Hepatocyte (in vitro differentiated cells): ENCODE measurements at regions not wholly inside any gene's neighbourhood (a gene's known extent, or its start where the extent isn't known, plus 50 kb on each side); places are given as distances from the start of the nearest gene placed in this dataset.

Experiments used
- EZH2 ChIP-seq: fragments of 200-600 bp; sonication (generic); IDR thresholded peaks from 2 replicates; pipeline ENCODE4 v1.6.1; 2016; ENCODE audit warnings: antibody characterized with exemption, mild to moderate bottlenecking, borderline replicate concordance
- EZH2phosphoT487 ChIP-seq: fragments of 200-600 bp; sonication (generic); IDR thresholded peaks from one replicate; pipeline ENCODE4 v1.6.1; 2018; ENCODE audit warnings: antibody characterized with exemption, mild to moderate bottlenecking, low read depth, moderate library complexity; ENCODE audit not compliant: unreplicated experiment, severe bottlenecking
- TF ChIP-seq, protein P1 (sequence below): fragments of 200-600 bp; sonication (generic); IDR thresholded peaks from 2 replicates; pipeline ENCODE4 v1.5.1; 2016; ENCODE audit warnings: antibody characterized with exemption, mild to moderate bottlenecking; ENCODE audit not compliant: poor library complexity

- TF ChIP-seq, protein P1, sequence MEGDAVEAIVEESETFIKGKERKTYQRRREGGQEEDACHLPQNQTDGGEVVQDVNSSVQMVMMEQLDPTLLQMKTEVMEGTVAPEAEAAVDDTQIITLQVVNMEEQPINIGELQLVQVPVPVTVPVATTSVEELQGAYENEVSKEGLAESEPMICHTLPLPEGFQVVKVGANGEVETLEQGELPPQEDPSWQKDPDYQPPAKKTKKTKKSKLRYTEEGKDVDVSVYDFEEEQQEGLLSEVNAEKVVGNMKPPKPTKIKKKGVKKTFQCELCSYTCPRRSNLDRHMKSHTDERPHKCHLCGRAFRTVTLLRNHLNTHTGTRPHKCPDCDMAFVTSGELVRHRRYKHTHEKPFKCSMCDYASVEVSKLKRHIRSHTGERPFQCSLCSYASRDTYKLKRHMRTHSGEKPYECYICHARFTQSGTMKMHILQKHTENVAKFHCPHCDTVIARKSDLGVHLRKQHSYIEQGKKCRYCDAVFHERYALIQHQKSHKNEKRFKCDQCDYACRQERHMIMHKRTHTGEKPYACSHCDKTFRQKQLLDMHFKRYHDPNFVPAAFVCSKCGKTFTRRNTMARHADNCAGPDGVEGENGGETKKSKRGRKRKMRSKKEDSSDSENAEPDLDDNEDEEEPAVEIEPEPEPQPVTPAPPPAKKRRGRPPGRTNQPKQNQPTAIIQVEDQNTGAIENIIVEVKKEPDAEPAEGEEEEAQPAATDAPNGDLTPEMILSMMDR = no peak
- TF ChIP-seq EZH2phosphoT487 (no peak), EZH2 (no peak)
Observed at GRCh38 chr6:45739058-45739457, 276.6 kb downstream of the CLIC5 start.
